Heart left ventricle (tissue), 13 donors: ENCODE measurements at regions not wholly inside any gene's neighbourhood (a gene's known extent, or its start where the extent isn't known, plus 50 kb on each side); places are given as distances from the start of the nearest gene placed in this dataset.

Experiments
- CTCF ChIP-seq, 12 donors: fragments of 200-600 bp; sonication (generic) in 4 of 12; IDR thresholded peaks; one replicate each; pipeline versions ENCODE4 v1.5.0 to v1.8.0; 2018 to 2022; ENCODE audit warnings: antibody characterized with exemption in 12 of 12, mild to moderate bottlenecking in 5 of 12
- POLR2A ChIP-seq, 2 donors: fragments of 450-650 bp; IDR thresholded peaks; one replicate each; pipeline ENCODE4 v1.6.1; 2017; ENCODE audit warnings: antibody characterized with exemption in 2 of 2, mild to moderate bottlenecking in 2 of 2, moderate library complexity in 2 of 2
- donor health status: ischemic (EF 13 %, LVEDD 7.1; RV severe dilation, severe dysfunction).
- donor health status: DM: no; HTN: yes; CAD: no.
- donor health status: DM: no; HTN: no; CAD: no.
- donor health status: ischemic (EF 25% LVEDD 6.9; RV normal size, moderate dysfunction).
- donor health status: ischemic (EF 25% LVEDD 5.7; RV mildly dilated, moderate dysfunction).
- donor health status: ischemic (EF 35%, LVEDD 5.7; RV mildly dilated, moderate dysfunction).
- donor health status: nonischemic (EF 11% LVEDD 7.7; RV severe dilation, severe dysfunction).
- donor health status: DM: yes; HTN: yes; CAD: no.
- donor health status: PGD.
- donor health status: ischemic (EF 29% LVEDD 5.4; RV normal size, mild dysfunction).
- donor health status: nonischemic (EF 23%, LVEDD 6.1; RV moderate dilation, normal function).

- TF ChIP-seq CTCF (IDR thresholded peaks at IDR 0.05), result no peak
- no peak for TF ChIP-seq POLR2A (IDR thresholded peaks at IDR 0.05)
These were observed 112.8 kb downstream of the DAD1 start for GRCh38 chr14:22476005-22476751.
